ENCODE measurements at regions not wholly inside any gene's neighbourhood (a gene's known extent, or its start where the extent isn't known, plus 50 kb on each side); places are given as distances from the start of the nearest gene placed in this dataset.

- H3K9me2 ChIP-seq (replicated peaks; ENCODE audit: low read depth, low read length), result no peaks in the 10 kb centered on the region
- no peaks in the 10 kb centered on the region for H4K20me1 ChIP-seq (ENCODE audit: insufficient read depth, low read length, poor library complexity, severe bottlenecking)
- TF ChIP-seq CTCF (conservative IDR thresholded peaks at IDR 0.05; ENCODE audit: low read length), result no peak
- no peaks in the 10 kb centered on the region for H3K27me3 ChIP-seq (ENCODE audit: insufficient read depth, low read length, poor library complexity, severe bottlenecking)
- H2AFZ ChIP-seq (ENCODE audit: low read length), result no peak overlapping the region
- no peak overlapping the region for H3K4me3 ChIP-seq (ENCODE audit: low read length, poor library complexity, severe bottlenecking)
- H3K79me2 ChIP-seq (ENCODE audit: insufficient read depth, low read length), result no peaks in the 10 kb centered on the region
- no peaks in the 10 kb centered on the region for H3F3A ChIP-seq (ENCODE audit: low read depth)
- H3K36me3 ChIP-seq (ENCODE audit: insufficient read depth, low read length), result no peaks in the 10 kb centered on the region
- no peaks in the 10 kb centered on the region for H3K9me3 ChIP-seq (ENCODE audit: insufficient read depth, low read depth, low read length)
- H3K4me2 ChIP-seq (ENCODE audit: low read depth, low read length, poor library complexity, severe bottlenecking), result no peak overlapping the region
- H3K4me1 ChIP-seq (ENCODE audit: insufficient read depth, low read length, poor library complexity, severe bottlenecking), result no peaks in the 10 kb centered on the region
- H3K9ac ChIP-seq (ENCODE audit: low read depth, low read length, poor library complexity, severe bottlenecking), result no peak overlapping the region
Observed at GRCh38 chr3:154584974-154585373, 155.0 kb upstream of the GPR149 start.

GRCh38 chr3:154584041-154584440 lies 154.1 kb upstream of the GPR149 start:
- no peaks in the 10 kb centered on the region for H3K9me2 ChIP-seq (replicated peaks; ENCODE audit: low read depth, low read length)
- H3K4me2 ChIP-seq (ENCODE audit: low read depth, low read length, poor library complexity, severe bottlenecking), result no peak overlapping the region

GRCh38 chr3:154583086-154583634 lies 153.2 kb upstream of the GPR149 start:
- H3K27me3 ChIP-seq (ENCODE audit: insufficient read depth, low read length, poor library complexity, severe bottlenecking), result no peaks in the 10 kb centered on the region
- no peaks in the 10 kb centered on the region for H3F3A ChIP-seq (ENCODE audit: low read depth)
- TF ChIP-seq EZH2phosphoT487 (IDR thresholded peaks at IDR 0.05; ENCODE audit: borderline replicate concordance) (no peak), CTCF (conservative IDR thresholded peaks at IDR 0.05; ENCODE audit: low read length) (no peak)
- H3K79me2 ChIP-seq (ENCODE audit: insufficient read depth, low read length), result no peaks in the 10 kb centered on the region
- H2AFZ ChIP-seq (ENCODE audit: low read length), result no peak overlapping the region
- no peak overlapping the region for H3K4me3 ChIP-seq (ENCODE audit: low read length, poor library complexity, severe bottlenecking)
- no peak overlapping the region for H3K9ac ChIP-seq (ENCODE audit: low read depth, low read length, poor library complexity, severe bottlenecking)
- H3K9me2 ChIP-seq (replicated peaks; ENCODE audit: low read depth, low read length), result no peaks in the 10 kb centered on the region
- H3K9me3 ChIP-seq (ENCODE audit: insufficient read depth, low read depth, low read length), result no peaks in the 10 kb centered on the region
- H3K4me1 ChIP-seq (ENCODE audit: insufficient read depth, low read length, poor library complexity, severe bottlenecking), result no peaks in the 10 kb centered on the region
- no peaks in the 10 kb centered on the region for H4K20me1 ChIP-seq (ENCODE audit: insufficient read depth, low read length, poor library complexity, severe bottlenecking)
- H3K36me3 ChIP-seq (ENCODE audit: insufficient read depth, low read length), result no peaks in the 10 kb centered on the region
- no peak overlapping the region for H3K4me2 ChIP-seq (ENCODE audit: low read depth, low read length, poor library complexity, severe bottlenecking)

More at GRCh38 chr3:154584041-154584440, 154.1 kb upstream of the GPR149 start:
- H3K4me3 ChIP-seq (ENCODE audit: low read length, poor library complexity, severe bottlenecking), result no peak overlapping the region
- no peaks in the 10 kb centered on the region for H3K36me3 ChIP-seq (ENCODE audit: insufficient read depth, low read length)
- H4K20me1 ChIP-seq (ENCODE audit: insufficient read depth, low read length, poor library complexity, severe bottlenecking), result no peaks in the 10 kb centered on the region
- no peak overlapping the region for H2AFZ ChIP-seq (ENCODE audit: low read length)
- TF ChIP-seq CTCF (conservative IDR thresholded peaks at IDR 0.05; ENCODE audit: low read length), result 0 out of 2 replicates have a peak, but pooled peaks have one; percentile 17
- TF ChIP-seq EZH2phosphoT487 (IDR thresholded peaks at IDR 0.05; ENCODE audit: borderline replicate concordance), result no peak
- no peaks in the 10 kb centered on the region for H3F3A ChIP-seq (ENCODE audit: low read depth)
- no peak overlapping the region for H3K9ac ChIP-seq (ENCODE audit: low read depth, low read length, poor library complexity, severe bottlenecking)
- no peaks in the 10 kb centered on the region for H3K4me1 ChIP-seq (ENCODE audit: insufficient read depth, low read length, poor library complexity, severe bottlenecking)
- H3K9me3 ChIP-seq (ENCODE audit: insufficient read depth, low read depth, low read length), result no peaks in the 10 kb centered on the region
- H3K79me2 ChIP-seq (ENCODE audit: insufficient read depth, low read length), result no peaks in the 10 kb centered on the region
- H3K27me3 ChIP-seq (ENCODE audit: insufficient read depth, low read length, poor library complexity, severe bottlenecking), result no peaks in the 10 kb centered on the region
